ENCODE measurements at regions not wholly inside any gene's neighbourhood (a gene's known extent, or its start where the extent isn't known, plus 50 kb on each side); places are given as distances from the start of the nearest gene placed in this dataset.

GRCh38 chr2:167749016-167749415 lies 498.4 kb downstream of the STK39 start:
- no peaks in the 10 kb centered on the region for H3K27me3 ChIP-seq (ENCODE audit: control insufficient read depth, insufficient read depth, low read length)
- H3K4me1 ChIP-seq (ENCODE audit: control insufficient read depth, insufficient read depth, low read length), result no peaks in the 10 kb centered on the region
- CTCF ChIA-PET, result no interaction called here
- H3K9me3 ChIP-seq (ENCODE audit: control insufficient read depth, insufficient read depth, low read depth, low read length), result no peaks in the 10 kb centered on the region
- H3K36me3 ChIP-seq (ENCODE audit: control insufficient read depth, insufficient read depth, low read length), result no peaks in the 10 kb centered on the region
- POLR2A ChIA-PET, result no interaction called here
- H3K27ac ChIP-seq (ENCODE audit: low read length), result no peak overlapping the region
- TF ChIP-seq REST (IDR thresholded peaks at IDR 0.05; ENCODE audit: insufficient read depth in 1 of 2, low read depth in 2 of 2, low read length in 1 of 2) (no peak), CTCF (IDR thresholded peaks at IDR 0.05) (no peak), TCF7L2 (IDR thresholded peaks at IDR 0.05; ENCODE audit: low read depth, low read length) (no peak), SIN3A (IDR thresholded peaks at IDR 0.05; ENCODE audit: borderline replicate concordance, insufficient read depth, low read depth, low read length) (no peak)
- BruUV-seq (replicated peaks), result no TSS peak
- ATAC-seq (no peak), DNase-seq (ENCODE audit: low read depth, low spot score) (no peak)
- intact Hi-C loops (cut with micrococcal nuclease; ENCODE audit: unreplicated experiment), result no loop called here
- in situ Hi-C loops (cut with HindIII; ENCODE audit: low pct_unique_long_range_greater_than_20kb, low sequenced_read_pairs), result no loop called here
- no peak overlapping the region for H3K4me3 ChIP-seq (ENCODE audit: low read depth in 2 of 2, low read length in 2 of 2)

GRCh38 chr2:167748536-167748935 lies 498.9 kb downstream of the STK39 start:
- CTCF ChIA-PET, result no interaction called here
- Histone ChIP-seq H3K9me3 (ENCODE audit: control insufficient read depth, insufficient read depth, low read depth, low read length) (no peaks in the 10 kb centered on the region), H3K27ac (ENCODE audit: low read length) (no peak overlapping the region), H3K4me3 (ENCODE audit: low read depth in 2 of 2, low read length in 2 of 2) (no peak overlapping the region), H3K36me3 (ENCODE audit: control insufficient read depth, insufficient read depth, low read length) (no peaks in the 10 kb centered on the region), H3K4me1 (ENCODE audit: control insufficient read depth, insufficient read depth, low read length) (no peaks in the 10 kb centered on the region), H3K27me3 (ENCODE audit: control insufficient read depth, insufficient read depth, low read length) (no peaks in the 10 kb centered on the region)
- intact Hi-C loops (cut with micrococcal nuclease; ENCODE audit: unreplicated experiment), result no loop called here
- no peak for DNase-seq (ENCODE audit: low read depth, low spot score)
- in situ Hi-C loops (cut with HindIII; ENCODE audit: low pct_unique_long_range_greater_than_20kb, low sequenced_read_pairs), result no loop called here
- BruUV-seq (replicated peaks), result no TSS peak
- POLR2A ChIA-PET, result no interaction called here
- ATAC-seq, result no peak
- TF ChIP-seq TCF7L2 (IDR thresholded peaks at IDR 0.05; ENCODE audit: low read depth, low read length) (no peak), REST (IDR thresholded peaks at IDR 0.05; ENCODE audit: insufficient read depth in 1 of 2, low read depth in 2 of 2, low read length in 1 of 2) (no peak), SIN3A (IDR thresholded peaks at IDR 0.05; ENCODE audit: borderline replicate concordance, insufficient read depth, low read depth, low read length) (no peak), CTCF (IDR thresholded peaks at IDR 0.05) (no peak), POLR2AphosphoS5 (IDR thresholded peaks at IDR 0.05; ENCODE audit: low read depth, low read length) (no peak)
